Fibroblast of skin of right quadriceps (primary cell): ENCODE measurements at regions not wholly inside any gene's neighbourhood (a gene's known extent, or its start where the extent isn't known, plus 50 kb on each side); places are given as distances from the start of the nearest gene placed in this dataset.

Experiments used
- DNase-seq: peaks from one replicate; pipeline ENCODE4 v3.0.0-alpha.2; 2013

GRCh38 chr12:46462641-46463355, 90.2 kb upstream of the SLC38A2 start:
- no peak for DNase-seq

GRCh38 chr12:46461907-46462640, 89.5 kb upstream of the SLC38A2 start:
- peak; percentile 39 for DNase-seq

- no peak for DNase-seq
Measured at GRCh38 chr12:46461459-46461858, 88.9 kb upstream of the SLC38A2 start.

- no peak for DNase-seq
Measured at GRCh38 chr12:46460682-46461210, 88.2 kb upstream of the SLC38A2 start.

- DNase-seq: no peak
Measured at GRCh38 chr12:46459861-46460545, 87.4 kb upstream of the SLC38A2 start.

- peak; percentile 87 for DNase-seq
Measured at GRCh38 chr12:46459111-46459510, 86.5 kb upstream of the SLC38A2 start.

- no peak for DNase-seq
Measured at GRCh38 chr12:46458500-46459102, 86.0 kb upstream of the SLC38A2 start.

GRCh38 chr12:46457958-46458357, 85.4 kb upstream of the SLC38A2 start:
- no peak for DNase-seq

GRCh38 chr12:46456356-46457334, 84.1 kb upstream of the SLC38A2 start:
- DNase-seq: peak; percentile 65

- no peak for DNase-seq
Measured at GRCh38 chr12:46455648-46456352, 83.2 kb upstream of the SLC38A2 start.

- DNase-seq: no peak
Measured at GRCh38 chr12:46454981-46455380, 82.4 kb upstream of the SLC38A2 start.

- no peak for DNase-seq
Measured at GRCh38 chr12:46453428-46453827, 80.9 kb upstream of the SLC38A2 start.

- no peak for DNase-seq
Measured at GRCh38 chr12:46452776-46453175, 80.2 kb upstream of the SLC38A2 start.

GRCh38 chr12:46452061-46452615, 79.6 kb upstream of the SLC38A2 start:
- peak; percentile 63 for DNase-seq

GRCh38 chr12:46451276-46452021, 78.9 kb upstream of the SLC38A2 start:
- DNase-seq: no peak

- no peak for DNase-seq
Measured at GRCh38 chr12:46450279-46450748, 77.7 kb upstream of the SLC38A2 start.

- DNase-seq: no peak
Measured at GRCh38 chr12:46449856-46450255, 77.3 kb upstream of the SLC38A2 start.

- DNase-seq: no peak
Measured at GRCh38 chr12:46449316-46449715, 76.7 kb upstream of the SLC38A2 start.

GRCh38 chr12:46446645-46447044, 74.1 kb upstream of the SLC38A2 start:
- no peak for DNase-seq
